ENCODE measurements at regions not wholly inside any gene's neighbourhood (a gene's known extent, or its start where the extent isn't known, plus 50 kb on each side); places are given as distances from the start of the nearest gene placed in this dataset.

GRCh38 chr17:71600137-71600789 lies 520.6 kb upstream of the SOX9 start:
- TF ChIP-seq POLR2A (IDR thresholded peaks at IDR 0.05; ENCODE audit: low read depth, low read length) (no peak), CTCF (conservative IDR thresholded peaks at IDR 0.05; ENCODE audit: low read depth, low read length) (no peak)

Data from IMR-90 (cell line).